ENCODE measurements at regions not wholly inside any gene's neighbourhood (a gene's known extent, or its start where the extent isn't known, plus 50 kb on each side); places are given as distances from the start of the nearest gene placed in this dataset.
A peak's percentile ranks its signal among the peaks of the same experiment; 100 is the strongest.

DNA sequence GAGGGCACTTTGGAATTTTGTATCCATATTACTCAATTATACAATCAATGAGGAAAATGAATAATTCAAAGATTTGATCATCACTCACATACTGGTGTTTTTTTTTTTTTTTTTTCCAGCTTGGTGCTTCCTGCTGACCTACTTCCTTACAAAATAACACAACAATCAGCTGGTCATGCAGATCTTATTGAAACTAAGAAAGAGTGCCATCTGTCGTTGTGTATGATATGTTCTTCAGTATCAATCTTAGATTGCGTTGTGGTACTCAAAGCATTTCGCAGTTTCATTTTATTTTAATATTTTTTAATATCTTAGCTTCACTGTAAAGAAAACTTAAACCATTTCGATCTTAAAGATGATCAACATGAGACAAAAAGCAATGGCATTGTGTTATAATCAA is 155.6 kb downstream of the OGFRL1 start:
- DNase-seq, result no peak

GRCh38 chr6:71446057-71446456 is 157.4 kb downstream of the OGFRL1 start:
- DNase-seq, result no peak

GRCh38 chr6:71446470-71446869 is 157.9 kb downstream of the OGFRL1 start:
- no peak for DNase-seq

GRCh38 chr6:71452697-71453370 is 164.2 kb downstream of the OGFRL1 start:
- no peak for DNase-seq

DNA sequence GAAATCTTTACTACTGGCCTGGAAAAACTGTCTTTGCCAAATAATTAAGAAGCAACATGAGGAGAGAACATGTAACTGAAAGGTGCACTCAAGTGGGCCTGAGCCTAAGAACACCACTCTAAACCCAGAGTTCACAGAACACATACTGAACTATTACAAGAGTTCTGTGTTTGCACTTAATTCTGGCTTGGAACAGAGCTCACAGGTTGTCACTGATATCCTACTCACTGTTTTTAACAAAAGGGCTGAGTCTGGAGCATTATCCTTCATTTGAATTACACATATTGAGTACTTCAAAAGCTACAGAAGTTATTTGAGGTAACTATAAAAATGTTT is 164.7 kb downstream of the OGFRL1 start:
- no peak for DNase-seq

GRCh38 chr6:71454056-71454455 is 165.4 kb downstream of the OGFRL1 start:
- peak; percentile 16 to 17 for DNase-seq

GRCh38 chr6:71457929-71458328 is 169.3 kb downstream of the OGFRL1 start:
- DNase-seq, result no peak

DNA sequence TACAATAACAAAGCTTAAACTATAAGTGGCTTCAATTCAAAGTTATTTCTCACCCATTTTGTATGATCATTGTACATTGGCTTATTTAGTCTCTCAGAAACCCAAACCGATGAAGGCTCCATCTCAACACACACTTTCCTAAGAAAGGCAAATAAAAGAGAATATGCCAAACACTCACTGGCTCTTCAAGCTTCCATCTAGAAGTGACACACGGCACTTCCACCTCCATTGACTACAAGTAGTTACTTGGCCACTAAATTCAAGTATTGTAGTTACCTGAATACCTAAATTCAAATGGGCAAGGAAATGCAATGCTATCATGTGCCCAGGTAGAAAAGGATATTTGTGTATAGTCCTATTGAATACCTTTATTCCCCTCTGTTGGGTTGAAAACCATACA is 170.6 kb downstream of the OGFRL1 start:
- no peak for DNase-seq

- DNase-seq, result no peak
Observed at GRCh38 chr6:71460933-71461332, 172.3 kb downstream of the OGFRL1 start.

DNA sequence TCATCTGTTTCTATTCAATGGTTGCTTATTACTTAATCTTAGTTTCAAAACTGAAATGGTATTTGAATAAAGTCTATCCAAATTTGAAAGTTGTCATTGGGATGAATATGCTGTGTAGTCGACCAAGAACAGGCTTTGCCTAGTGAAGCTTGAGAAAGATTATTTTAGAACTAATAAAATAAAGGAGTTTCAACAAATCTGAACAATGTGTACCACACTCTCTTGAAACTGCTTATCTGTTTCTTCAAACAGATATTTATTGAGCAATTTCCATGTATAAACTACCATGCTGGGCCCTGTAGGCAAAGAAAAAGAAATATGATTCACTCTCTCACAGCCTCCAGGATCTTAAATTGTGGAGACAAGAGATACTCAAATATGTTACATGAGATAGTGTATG is 174.4 kb downstream of the OGFRL1 start:
- no peak for DNase-seq

- peak in 1 of 2 experiments; percentile 1 for DNase-seq
Observed at GRCh38 chr6:71465096-71465495, 176.5 kb downstream of the OGFRL1 start.

DNA sequence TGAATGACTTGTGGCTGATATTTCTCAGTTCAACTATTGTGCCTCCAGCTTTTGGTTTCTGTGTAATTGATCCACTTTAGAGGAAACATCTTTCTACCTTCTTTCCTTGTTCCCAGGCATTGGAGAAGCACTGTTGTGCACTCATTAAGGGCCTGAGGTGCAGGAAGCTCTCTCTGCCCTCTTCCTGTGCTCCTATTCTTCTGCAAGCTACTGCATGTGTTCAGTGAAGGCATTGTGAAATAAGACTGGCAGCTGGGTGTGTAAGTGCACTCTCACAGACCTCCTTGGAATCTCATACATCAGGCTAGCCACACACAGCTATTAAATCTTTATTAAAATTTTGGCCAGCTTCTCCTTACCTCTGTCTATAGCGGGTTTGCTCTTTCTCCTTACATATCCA is 177.8 kb downstream of the OGFRL1 start:
- DNase-seq, result no peak

- no peak for DNase-seq
Observed at GRCh38 chr6:71468038-71468437, 179.4 kb downstream of the OGFRL1 start.

- no peak for DNase-seq
Observed at GRCh38 chr6:71468841-71469700, 180.5 kb downstream of the OGFRL1 start.

GRCh38 chr6:71471718-71472117 is 183.1 kb downstream of the OGFRL1 start:
- no peak for DNase-seq

DNA sequence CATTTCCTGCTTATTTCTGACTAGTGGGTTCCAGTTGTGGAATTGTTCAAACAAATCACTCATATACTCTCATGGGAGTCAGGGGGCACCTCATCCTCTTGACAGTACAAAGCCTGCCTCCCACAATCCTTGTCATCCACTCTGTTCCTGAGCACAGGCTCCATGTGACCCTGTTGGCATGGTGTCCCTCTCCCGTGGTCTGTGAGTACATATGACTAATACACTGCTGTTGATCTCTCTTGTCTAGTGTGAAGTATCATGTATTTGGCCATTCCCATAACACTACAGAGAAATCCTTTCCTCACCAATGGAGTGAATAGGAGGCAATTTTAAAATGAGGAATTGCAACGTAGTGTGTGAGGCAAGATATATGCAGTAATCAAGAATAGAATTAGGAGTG is 185.3 kb downstream of the OGFRL1 start:
- DNase-seq, result no peak

DNA sequence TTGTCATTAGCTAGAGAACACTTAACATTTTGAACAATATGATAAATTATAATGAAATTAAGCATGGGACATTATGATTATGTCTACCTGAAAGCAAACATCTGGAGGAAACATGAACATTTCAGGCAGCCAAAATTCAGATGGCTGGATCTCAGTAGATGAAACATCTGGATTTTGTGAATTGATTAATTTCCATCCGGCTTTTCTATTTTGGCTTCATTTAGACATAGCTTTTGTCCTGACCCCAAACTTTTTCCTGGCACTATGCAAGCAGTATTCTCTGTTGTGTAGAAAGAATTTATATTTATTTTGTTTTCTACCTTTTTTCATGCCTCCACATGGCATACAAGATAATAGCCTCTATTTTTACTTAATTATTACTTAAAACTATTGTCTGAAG is 186.3 kb downstream of the OGFRL1 start:
- no peak for DNase-seq

DNA sequence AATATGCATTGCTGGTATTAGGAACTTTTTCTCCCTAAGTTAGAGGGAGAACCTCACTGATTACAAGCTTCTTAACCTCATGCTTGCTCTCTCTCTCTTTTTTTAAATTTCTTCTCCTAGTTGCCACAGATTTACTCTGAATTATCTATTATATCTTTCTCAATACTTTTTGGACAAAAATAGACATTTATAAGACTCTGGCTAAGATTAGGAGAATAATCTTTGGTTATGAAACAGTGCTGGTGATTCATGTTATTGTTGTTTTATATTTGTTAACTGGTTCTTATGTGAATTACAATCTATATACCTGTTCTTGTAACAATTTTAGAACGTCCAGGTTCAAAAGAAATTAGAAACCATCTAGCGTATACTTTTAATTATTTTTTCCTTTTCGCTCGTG is 187.8 kb downstream of the OGFRL1 start:
- no peak for DNase-seq

- no peak for DNase-seq
Observed at GRCh38 chr6:71476872-71477271, 188.3 kb downstream of the OGFRL1 start.

GRCh38 chr6:71478834-71479541 is 190.4 kb downstream of the OGFRL1 start:
- DNase-seq, result peak; percentile 5 to 16

- no peak for DNase-seq
Observed at GRCh38 chr6:71480577-71480976, 192.0 kb downstream of the OGFRL1 start.

DNA sequence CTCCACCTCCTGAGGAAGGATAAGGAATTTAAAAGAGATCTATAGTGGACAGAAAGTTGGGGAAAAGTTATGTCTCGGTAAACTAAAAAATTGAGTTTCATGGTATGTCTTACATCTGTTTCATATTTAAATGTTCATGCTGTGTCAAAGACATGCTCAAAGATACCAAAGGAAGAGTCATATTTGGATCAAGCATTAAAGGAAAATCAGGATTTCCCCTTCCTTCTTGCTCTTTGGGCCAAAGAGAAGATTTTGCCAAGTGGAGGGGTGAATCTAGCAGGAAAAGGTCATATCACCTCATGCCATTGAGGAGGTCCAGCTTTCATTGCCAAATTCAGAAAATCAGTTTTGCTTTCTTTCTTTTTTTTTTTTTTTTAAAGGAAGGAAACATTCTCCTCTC is 192.4 kb downstream of the OGFRL1 start:
- DNase-seq, result no peak

DNA sequence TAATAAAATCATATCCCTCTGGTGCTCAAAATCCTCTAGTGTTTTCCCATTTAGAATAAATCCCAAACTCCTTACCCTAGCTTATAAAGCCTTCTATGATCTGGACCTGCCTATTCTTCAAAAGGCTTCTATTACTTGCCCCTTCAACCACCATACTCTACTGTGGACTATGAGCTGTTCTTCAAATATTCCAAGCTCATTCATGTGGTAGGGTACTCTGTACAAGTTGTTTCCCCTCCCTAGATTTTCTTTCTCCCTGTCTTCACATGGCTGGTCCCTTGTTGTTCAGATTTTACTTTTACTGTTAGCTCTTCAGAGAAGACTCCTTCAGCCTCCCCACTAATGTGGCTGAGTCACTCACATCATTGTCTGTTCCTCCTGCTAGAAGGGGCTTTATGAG is 193.2 kb downstream of the OGFRL1 start:
- DNase-seq, result no peak

GRCh38 chr6:71482742-71483141 is 194.1 kb downstream of the OGFRL1 start:
- DNase-seq, result no peak
